ENCODE measurements at regions not wholly inside any gene's neighbourhood (a gene's known extent, or its start where the extent isn't known, plus 50 kb on each side); places are given as distances from the start of the nearest gene placed in this dataset.

DNA sequence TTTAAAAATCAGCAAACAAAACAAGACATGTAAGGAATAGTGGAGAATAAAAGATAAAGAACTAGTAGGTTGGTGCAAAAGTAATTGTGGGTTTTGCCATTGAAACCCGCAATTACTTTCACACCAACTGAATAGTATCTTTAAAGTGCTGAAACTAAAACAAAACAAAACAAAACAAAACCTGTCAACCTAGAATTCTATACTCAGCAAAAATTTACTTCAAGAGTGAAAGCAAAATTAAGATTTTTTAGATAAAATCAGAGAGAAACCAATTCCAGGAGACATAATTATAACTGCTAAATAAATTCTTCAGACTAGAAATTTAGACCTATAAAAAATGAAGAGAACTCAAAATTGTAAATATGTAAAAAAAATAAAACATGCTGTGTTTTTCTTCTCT is 114.0 kb upstream of the TSPAN2 start:
- no peak for DNase-seq

DNA sequence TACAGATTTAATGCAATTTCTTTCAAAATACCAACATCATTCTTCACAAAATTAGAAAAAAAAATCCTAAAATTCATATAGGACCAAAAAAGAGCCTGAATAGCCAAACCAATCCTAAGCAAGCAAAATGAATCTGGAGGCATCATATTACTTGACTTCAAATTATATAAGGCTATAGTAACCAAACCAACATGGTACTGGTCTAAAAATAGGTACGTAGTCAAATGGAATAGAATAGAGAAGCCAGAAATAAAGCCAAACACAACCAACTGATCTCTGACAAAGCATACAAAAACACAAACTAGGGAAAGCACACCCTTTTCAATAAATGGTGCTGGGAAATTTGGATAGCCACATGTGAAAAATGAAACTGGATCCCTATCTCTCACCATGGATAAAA is 112.3 kb upstream of the TSPAN2 start:
- DNase-seq: no peak

DNA sequence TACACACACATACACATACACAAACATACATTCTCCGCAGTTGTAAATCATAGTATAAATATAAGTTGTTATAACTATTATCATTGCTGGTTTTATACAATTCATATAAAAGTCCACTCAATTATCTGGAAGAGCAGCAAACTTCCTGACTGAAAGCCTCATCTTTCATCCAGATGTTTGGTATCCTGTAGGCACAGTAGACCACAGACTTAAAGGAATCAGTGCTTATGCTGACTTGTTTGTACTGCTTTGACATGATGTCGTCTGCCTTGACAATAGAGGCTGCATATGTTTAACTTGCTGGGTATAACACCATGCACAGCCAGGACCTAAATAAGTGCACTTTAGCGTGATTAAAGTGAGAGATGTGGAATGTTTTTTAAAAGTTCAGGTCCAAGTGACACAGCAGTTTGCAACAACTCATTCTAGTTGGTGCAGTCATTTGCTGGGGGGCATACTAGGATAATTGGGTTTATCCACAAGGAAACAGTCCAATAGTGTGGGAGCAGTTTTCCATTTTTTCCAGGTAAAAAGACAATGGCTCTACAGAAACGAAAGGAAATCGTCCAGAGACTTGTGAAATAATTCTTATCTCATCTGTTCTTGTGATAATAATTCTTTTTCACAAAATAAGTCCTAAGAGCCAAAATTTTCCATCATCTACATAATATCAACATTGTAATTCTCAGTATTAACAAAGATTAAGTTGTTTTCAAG is 110.3 kb upstream of the TSPAN2 start:
- peak; percentile 82 for DNase-seq

DNA sequence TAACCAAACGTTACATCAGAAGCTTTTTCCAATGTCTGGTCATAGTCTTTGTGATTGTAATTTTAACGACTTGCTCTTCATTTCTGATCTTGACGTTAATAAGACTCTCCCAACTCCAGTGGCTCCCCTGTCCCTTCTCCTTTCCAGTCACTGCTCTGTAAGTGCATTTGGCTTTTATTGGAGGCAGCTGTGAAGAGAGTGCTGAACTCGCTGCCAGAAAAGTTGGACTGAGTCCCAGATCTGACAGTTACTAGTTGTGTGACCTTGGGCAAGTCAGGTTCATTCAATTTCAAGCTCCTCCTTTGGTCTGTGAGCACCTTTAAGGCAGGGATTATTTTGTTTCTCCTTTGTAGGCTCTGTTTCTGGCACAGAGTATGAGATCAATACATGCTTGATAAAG is 109.6 kb upstream of the TSPAN2 start:
- peak; percentile 78 for DNase-seq

DNA sequence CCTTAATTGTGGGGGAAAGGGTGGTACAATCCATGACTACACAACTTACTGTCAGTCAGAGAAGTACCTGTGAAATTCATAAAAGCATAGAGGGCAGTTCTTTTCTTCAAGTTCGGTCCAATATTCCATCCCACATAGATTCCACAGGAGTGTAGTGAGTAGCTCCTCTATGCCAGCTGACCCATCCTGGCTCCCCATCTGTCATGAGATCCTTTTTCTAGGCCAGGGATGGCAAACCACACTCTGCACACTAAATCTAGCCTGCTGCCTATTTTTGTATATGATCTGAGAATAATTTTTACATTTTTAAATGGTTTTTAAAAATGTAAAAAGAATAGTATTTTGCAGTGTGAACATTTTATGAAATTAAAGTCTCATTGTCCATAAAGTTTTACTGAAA is 107.0 kb upstream of the TSPAN2 start:
- DNase-seq: no peak

DNA sequence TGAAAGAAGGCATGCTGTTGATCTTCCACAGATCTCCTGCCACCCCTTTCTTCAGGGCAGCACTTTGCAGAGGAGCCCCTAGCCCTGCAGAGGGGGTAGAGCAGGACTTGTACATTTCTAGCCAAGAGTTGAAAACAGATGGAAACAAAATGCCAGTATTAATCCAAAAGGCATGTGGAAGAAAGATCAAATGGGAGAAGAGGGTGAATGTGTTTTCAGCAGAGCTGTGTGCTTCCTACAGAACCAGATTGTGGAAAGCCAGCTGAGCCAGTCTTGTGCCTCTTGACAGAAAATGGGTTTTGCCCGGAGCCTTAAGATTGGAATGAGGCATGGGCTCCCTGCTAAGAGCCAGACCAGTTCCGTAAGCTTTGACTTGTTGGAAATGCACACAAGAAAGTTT is 105.2 kb upstream of the TSPAN2 start:
- DNase-seq: peak; percentile 69

DNA sequence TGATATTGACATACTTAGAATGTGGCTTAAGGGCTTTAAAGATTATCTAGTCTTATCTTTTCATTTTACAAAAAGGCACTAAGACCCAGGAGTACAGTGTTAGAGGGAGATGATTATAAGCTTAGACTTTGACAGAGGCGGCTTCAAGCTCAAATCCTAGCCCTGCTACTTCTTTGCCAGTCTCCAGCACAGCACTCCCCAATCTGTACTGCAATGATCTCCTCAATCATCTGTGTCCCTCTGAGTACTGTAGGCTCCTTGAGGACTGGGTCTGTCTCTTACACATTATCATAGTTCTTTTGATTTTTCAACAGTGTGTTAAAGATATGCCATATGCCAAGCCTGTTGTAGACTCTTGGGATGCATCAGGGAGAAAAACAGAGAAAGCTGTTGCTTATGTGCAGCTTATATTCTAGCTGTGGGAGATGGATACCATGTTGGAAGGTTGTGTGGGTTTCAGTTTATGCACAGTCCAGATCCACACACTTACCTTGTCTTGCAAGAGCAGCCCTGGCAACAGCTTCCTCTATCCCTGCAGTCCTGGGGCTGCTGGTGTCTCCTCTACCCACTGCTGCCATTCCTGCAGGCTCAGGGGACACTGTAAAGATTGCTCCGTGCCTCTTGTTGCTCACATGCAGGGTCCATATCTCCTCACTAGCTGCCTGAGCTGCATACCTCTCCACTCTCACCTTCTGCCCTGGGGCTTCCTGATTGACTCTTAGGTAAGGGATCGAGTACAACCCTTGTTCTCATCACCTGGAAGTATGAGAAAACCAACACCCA is 103.9 kb upstream of the TSPAN2 start:
- DNase-seq: no peak

DNA sequence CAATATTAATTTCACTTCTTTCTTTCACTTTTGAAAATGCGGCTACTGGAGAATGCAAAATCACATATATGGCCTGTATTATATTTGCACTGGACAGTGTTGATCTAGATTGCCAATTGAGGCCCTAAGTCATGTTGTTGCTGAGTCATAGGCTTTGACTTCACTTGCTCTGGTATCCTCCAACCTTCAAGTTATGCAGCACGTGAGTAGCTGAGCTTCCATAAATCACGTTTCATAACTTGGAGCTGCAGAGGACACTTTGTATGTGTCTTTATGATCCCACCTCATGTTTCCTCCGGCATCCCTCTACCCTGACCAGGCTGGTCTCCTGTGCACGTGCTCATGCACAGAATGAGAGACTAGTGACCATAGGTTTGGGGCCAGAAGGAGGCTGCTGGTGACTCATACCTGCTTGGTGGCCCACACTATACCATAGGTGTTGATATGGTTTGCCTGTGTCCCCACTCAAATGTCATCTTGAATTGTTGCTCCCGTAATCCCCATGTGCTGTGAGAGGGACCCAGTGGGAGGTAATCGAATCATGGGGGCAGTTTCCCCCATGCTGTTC is 103.0 kb upstream of the TSPAN2 start:
- no peak for DNase-seq

DNA sequence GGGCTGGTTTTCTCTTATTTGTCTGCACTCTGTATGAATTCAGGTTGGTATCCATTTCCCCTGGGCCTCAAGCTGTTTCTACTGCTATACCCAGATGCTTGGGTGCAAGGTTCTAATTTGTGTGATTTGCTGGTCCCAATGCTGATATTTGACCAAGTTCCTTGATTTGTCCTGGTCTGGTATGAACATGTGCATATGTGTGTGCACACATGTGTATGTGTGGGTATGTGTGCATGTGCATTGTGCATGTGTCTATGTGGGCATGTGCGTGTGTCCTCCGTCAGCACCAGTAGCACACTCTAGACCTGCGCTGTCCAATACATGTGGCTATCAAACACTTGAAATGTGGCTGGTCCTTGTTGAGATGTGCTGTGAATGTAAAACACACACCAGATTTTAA is 102.4 kb upstream of the TSPAN2 start:
- no peak for DNase-seq

DNA sequence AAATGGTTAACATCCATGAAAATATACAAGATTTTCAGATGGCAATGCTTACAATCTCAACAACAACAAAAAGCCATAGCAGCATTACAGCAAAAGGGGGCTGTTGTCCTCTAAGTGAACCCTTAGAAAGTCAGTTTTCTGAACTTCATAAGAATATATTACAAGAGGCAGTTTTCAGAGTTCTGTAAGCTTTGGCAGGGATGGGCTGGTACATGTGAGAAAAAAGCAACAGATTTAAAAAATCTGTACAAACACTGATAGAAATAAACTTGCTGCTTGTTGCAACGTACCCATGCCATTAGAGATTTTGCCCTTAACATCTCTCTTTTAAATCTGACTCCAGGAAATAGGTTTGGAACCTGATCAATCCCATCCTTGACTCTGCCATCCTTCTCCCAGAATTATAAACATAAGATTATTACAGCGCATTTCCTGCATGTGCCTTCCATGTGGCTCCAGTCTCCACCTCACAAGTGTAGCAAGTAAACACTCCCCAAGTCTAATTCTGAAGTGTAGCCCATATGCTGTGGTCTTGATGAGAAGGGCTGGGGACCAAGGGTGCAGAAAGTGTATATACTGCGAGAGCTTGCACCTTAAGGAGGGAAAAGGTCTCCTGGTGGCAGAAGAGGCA is 101.4 kb upstream of the TSPAN2 start:
- peak; percentile 64 for DNase-seq

DNA sequence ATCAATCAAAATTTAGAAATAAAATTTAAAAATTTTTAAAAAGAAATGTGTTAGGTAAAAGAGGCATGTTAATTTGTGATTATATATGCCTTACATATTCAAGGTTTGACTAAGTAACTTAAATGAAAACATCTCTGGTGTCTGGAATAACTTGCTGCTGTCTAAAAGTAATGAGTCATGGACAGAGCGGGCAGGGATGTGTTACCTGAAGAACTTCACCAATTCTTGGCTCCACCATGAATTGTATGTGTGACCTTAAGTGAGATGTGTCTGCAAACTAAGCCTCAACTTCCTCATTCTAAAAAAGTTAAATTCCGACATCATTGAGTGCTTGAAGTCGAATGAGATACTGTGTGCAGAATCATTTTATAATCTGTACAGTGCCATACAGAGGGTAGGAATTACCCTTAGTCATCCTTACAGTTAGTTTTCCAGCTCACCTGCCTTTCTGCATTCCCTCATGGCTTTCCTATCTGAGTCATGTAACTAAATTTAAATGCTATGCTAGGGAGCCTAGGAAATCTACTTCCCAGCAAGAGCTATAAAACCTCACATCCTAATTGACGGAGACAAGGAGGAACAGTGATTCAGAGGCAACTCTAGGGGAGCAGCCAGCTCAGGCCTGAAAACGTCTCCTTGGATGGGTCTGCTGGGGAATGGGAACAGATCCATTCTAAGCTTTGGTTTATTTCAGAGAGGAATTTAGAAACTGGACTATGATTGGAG is 100.7 kb upstream of the TSPAN2 start:
- peak; percentile 84 for DNase-seq

DNA sequence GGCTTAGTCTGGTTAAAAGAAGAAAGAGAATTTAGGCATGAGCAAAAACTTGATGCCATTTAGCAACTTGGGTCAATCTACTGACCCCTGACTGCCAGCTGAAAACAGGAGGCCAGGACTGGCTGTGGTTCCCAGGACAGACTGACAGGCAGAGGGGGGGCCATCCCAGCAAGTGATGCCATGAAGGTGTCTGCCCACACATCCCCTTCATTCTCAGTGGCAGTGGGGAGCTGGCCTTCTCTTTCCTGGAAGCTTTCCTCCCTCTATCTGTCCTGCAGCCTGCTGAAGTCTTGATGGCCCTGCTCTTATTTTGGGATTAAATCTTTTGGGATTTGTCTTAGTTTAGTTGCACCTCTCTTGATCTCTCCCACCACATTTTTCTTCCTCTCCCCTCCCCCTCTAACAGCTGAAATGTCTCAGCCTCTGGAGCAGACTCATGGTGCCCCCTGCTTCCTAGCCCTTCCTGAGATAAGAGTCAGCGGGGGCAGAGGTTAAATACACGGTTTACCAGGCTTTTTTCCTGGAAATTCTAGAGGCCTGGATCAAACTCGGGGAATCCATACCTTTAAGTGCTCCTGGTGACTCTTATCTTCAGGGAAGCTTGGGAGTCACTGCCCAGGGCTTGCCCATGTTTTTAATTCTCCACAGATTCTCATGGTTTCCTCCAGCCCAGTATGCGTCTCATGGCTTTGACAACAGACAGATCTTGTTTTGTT is 99.5 kb upstream of the TSPAN2 start:
- no peak for DNase-seq

DNA sequence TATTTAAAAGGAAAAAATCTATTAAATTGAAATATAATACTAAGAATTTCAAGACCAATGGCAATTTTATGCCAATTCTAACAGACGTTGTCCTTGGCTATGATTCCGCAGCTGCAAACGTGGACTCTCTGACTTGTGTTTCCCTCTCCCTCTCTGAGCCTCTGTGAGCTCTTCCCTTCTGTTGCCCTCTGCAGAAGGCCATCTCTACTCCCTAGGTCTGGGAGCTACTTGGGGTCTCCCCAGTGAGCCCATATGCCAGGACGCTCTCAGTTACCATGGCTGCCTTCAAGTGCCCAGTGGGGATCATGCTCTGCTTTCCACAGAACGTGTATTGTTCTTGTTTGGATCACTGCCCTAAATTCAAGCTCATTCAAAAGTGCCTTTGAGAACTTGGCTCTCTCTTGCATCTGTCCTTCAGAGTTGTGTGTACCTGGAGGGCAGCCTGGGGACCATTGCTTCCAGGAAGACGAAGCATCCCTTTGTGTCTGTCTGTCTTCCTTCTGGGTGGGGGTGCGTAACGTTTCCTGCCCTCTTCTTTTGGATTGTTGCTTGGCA is 97.5 kb upstream of the TSPAN2 start:
- no peak for DNase-seq

DNA sequence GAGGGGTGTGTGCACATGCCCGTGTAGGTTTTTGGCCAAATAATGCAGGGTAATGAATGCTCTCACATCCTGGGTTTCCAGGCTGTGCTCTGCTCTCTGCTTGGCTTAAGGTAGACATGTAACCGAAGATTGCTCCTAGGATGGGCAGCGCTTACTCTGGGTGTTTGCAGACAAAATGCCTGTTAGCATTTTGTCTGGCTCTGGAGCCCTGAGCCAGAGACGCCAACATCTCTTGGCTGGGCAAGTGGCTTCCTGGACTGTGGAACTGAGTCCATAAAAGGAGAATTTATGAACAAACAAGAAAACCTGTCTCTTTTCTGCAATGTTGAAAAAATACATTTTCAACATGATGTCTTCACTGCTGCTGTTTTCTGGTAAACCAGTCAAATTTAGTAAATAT is 96.0 kb upstream of the TSPAN2 start:
- DNase-seq: no peak

DNA sequence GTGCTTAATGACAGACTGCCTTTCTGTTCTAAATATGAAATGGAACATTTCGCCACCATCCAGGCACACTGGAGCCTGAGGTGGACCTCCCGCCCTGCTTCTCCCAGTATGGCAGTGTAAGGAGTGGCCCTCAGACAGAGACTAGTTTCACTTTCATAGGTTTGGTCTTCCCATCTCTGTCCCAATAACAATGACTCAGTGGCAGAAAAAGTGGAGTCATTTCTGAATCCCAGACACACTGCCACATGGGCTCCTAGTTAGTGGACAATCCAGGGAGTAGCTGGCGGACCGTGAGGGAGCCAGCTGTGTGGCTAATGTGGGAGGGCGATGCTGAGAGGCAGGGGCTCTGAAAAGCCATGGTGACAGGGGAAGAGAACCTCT is 95.6 kb upstream of the TSPAN2 start:
- DNase-seq: no peak

DNA sequence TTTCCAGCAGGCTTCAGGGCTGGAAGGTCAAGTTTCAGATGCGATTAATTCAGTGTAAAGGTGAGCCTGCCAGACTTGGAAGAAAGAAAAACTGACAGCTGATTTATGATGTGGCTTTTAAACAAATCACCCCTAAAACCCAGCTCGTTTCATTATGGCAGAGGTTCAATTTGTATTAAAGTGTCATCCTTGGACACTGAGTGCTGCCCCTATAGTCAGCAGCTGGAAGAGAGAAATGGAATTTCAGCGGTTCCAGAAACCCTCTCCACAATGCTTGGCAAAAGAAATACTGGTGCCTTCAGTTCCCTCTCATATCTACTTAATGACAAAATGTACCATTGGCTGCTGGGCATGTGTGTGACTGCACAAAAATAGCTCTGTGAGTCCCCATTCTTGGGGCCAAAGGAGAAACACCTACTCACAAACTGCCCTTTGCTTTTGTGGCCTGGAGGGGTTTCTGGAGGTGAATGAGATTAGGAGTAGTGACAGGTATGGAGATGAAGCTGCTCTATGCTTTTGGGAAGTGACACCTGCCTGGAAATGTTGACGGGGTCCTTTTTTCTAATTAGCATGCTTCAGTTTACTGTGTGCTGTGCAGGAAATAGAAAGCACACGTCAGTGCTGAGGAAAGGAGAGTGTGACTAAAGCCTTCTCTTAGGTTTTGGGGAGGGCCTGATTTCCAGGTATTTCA is 95.1 kb upstream of the TSPAN2 start:
- peak; percentile 12 for DNase-seq

DNA sequence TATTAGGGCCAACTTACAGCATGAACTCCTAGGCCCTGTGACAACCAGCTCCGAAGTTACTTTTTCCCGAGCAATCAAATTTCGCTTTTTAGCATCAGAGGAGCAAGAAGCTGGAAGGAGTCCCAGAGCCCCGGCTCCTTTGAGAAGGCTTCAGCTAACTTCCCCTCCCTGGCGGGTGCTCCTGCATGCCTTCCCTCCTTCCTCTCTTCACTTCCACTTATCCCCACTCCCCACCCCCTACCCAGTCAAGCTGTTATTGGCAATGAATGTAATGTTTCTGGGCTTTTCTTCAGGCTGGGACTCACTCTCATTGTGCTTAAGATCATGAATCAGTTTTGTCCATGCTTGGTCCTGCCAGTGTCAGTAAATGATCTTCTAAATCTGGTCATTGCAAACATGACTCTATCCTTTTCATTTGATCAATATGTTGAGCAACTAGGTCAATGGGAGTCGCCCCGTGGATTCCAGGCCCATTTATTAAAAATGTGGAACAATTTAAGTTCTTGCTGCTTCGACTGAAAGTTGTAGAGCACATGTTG is 94.5 kb upstream of the TSPAN2 start:
- peak; percentile 88 for DNase-seq

DNA sequence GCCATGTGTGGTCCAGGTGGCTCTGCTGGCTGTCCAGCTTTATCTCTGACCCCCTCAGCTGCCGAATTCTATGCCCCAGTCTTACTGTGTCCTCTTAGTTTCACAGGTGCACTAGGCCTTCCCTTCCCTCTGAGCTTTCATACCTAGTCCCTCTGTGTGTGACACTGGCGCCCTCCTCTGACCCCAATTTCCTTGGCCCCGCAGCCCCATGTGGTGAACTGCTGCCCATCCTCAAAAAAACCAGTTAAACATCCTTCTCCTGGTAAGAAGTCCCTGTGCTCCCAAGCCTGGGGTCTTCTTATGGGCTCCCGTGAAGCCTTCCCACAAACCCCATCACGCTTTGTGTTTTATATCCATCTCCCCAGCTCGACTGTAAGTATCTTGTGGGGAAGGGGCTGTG is 93.9 kb upstream of the TSPAN2 start:
- no peak for DNase-seq

DNA sequence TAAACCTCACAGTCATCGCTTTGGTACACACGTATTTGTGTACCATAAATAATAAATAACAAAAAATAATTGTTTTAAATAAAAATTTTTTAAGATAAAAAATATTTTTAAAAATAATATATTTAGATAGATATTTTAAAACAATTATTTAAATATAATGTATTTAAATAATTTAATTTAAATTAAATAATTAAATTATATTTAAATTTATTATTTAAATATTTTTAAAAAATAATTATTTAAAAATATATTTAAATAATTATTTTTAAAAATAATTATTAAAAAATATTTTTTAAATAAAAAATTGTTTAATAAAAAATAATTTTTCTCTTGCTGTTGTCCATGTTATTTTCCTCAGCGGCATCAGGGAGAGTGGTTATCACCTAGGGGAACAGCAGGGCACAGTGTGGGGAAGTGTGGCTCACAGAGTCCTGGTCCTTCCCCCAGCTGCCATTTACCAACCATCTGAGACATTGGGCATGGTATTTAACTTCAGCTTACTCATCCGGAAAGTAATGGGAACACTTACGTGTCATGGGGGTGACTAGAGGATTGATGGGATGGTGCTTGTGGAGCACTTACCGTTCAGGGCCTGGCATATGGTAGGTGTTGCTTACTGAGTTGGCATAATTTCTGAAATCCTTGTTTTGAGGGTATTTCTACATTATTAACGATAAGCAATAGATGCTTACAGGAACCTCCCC is 92.9 kb upstream of the TSPAN2 start:
- no peak for DNase-seq

DNA sequence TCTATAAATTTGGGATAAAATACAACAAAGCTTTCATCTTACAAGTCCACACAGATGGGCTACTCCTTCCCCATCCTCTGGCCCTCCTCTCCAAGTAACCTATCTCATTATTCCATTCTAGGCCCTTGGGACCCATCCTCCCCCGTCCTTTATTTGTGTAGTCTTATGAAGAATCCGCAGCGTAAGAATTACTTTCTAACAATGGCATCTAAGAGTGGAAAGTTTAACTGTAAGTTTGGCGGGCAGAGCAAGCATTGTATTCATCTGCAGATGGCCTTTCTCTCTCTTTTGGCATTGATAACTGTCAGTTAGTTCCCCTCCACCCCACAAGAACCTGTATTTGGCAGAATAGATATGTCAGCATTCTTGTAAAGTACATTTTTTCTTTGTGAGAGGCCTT is 91.9 kb upstream of the TSPAN2 start:
- DNase-seq: peak; percentile 89
